IMR-90 (cell line): ENCODE measurements at regions not wholly inside any gene's neighbourhood (a gene's known extent, or its start where the extent isn't known, plus 50 kb on each side); places are given as distances from the start of the nearest gene placed in this dataset.

Experiments
- ATAC-seq: fragments of 200-7000 bp; cut with Tn5 transposase; 2 replicates; pipeline ENCODE4 v1.9.1; 2020; ENCODE audit warnings: low read depth, mild to moderate bottlenecking, moderate library complexity
- BruUV-seq: library from RNA; stranded (reverse); fragments of 400-500 nt; replicated peaks from 2 replicates; lab custom pipeline; 2021; lab: Mats Ljungman, UMichigan
- CTCF ChIA-PET: fragments of 300-600 bp; formaldehyde crosslinking; extraction: SDS; loops from one replicate; lab custom pipeline; 2021; ENCODE audit warnings: antibody characterized with exemption; lab: Yijun Ruan, JAX
- POLR2A ChIA-PET: fragments of 300-600 bp; sonication (Branson Sonifier 250); formaldehyde crosslinking; loops from one replicate; lab custom pipeline; 2022; ENCODE audit warnings: antibody characterized with exemption; ENCODE audit not compliant: unreplicated experiment; lab: Charles Lee
- DNase-seq: peaks from one replicate; pipeline ENCODE4 v3.0.0; 2013
- H2AFZ ChIP-seq: replicated peaks from 2 replicates; pipeline ENCODE3; 2013; ENCODE audit warnings: low read length, mild to moderate bottlenecking; ENCODE audit not compliant: poor library complexity
- H2AK5ac ChIP-seq: 2 replicates; pipeline ENCODE4 v1.6.1; 2013; ENCODE audit warnings: low read depth, low read length, inconsistent platforms
- H2AK9ac ChIP-seq: replicated peaks from 2 replicates; pipeline ENCODE3; 2013; ENCODE audit warnings: mild to moderate bottlenecking, low read depth, low read length, moderate library complexity; ENCODE audit not compliant: poor library complexity
- H2BK120ac ChIP-seq: 2 replicates; pipeline ENCODE4 v1.6.1; 2013; ENCODE audit warnings: low read depth, low read length, inconsistent platforms
- H2BK15ac ChIP-seq: 3 replicates; pipeline ENCODE4 v1.6.1; 2013; ENCODE audit warnings: low read depth, low read length, inconsistent platforms
- H2BK20ac ChIP-seq: 2 replicates; pipeline ENCODE4 v1.6.1; 2013; ENCODE audit warnings: low read depth, mild to moderate bottlenecking, inconsistent platforms, low read length, moderate library complexity
- H2BK5ac ChIP-seq: 2 replicates; pipeline ENCODE4 v1.6.1; 2013; ENCODE audit warnings: mild to moderate bottlenecking, low read depth, low read length, inconsistent platforms; ENCODE audit not compliant: poor library complexity, severe bottlenecking
- H3K14ac ChIP-seq: replicated peaks from 2 replicates; pipeline ENCODE4 v1.6.1; 2013; ENCODE audit warnings: low read depth, low read length, inconsistent platforms
- H3K18ac ChIP-seq: 2 replicates; pipeline ENCODE4 v1.6.1; 2013; ENCODE audit warnings: low read depth, low read length, control low read depth
- H3K23ac ChIP-seq: 2 replicates; pipeline ENCODE4 v1.6.1; 2013; ENCODE audit warnings: low read depth, low read length, inconsistent platforms
- H3K27ac ChIP-seq: 2 replicates; pipeline ENCODE4 v1.5.1; 2013; ENCODE audit warnings: mild to moderate bottlenecking, control low read depth, low read length; ENCODE audit not compliant: insufficient read depth
- H3K27me3 ChIP-seq: 2 replicates; pipeline ENCODE4 v1.6.1; 2013; ENCODE audit warnings: low read length; ENCODE audit not compliant: control insufficient read depth, insufficient read depth
- H3K36me3 ChIP-seq: 2 replicates; pipeline ENCODE4 v1.6.1; 2013; ENCODE audit warnings: low read length, mixed read lengths; ENCODE audit not compliant: control insufficient read depth, insufficient read depth
- H3K4ac ChIP-seq: 2 replicates; pipeline ENCODE4 v1.6.1; 2013; ENCODE audit warnings: low read depth, low read length, inconsistent platforms
- H3K4me1 ChIP-seq: 2 replicates; pipeline ENCODE4 v1.6.1; 2013; ENCODE audit warnings: low read length, mixed read lengths; ENCODE audit not compliant: control insufficient read depth, insufficient read depth
- H3K4me2 ChIP-seq: 2 replicates; pipeline ENCODE4 v1.6.1; 2013; ENCODE audit warnings: low read depth, mild to moderate bottlenecking, control low read depth, low read length, moderate library complexity
- H3K4me3 ChIP-seq: 2 replicates; pipeline ENCODE4 v1.5.1; 2013; ENCODE audit warnings: low read depth, mild to moderate bottlenecking, control low read depth, low read length, moderate library complexity; ENCODE audit not compliant: insufficient read depth
- H3K56ac ChIP-seq: 2 replicates; pipeline ENCODE4 v1.6.1; 2013; ENCODE audit warnings: low read length, inconsistent platforms; ENCODE audit not compliant: insufficient read depth; ENCODE audit errors: extremely low read depth
- H3K79me1 ChIP-seq, 2 experiments: 2 replicates each; pipeline ENCODE4 v1.6.1; 2013; ENCODE audit warnings: low read length in 2 of 2, inconsistent platforms in 1 of 2, low read depth in 1 of 2
- H3K9ac ChIP-seq: 2 replicates; pipeline ENCODE4 v1.6.1; 2013; ENCODE audit warnings: low read depth, low read length, control low read depth
- H3K9me1 ChIP-seq: 2 replicates; pipeline ENCODE4 v1.6.1; 2013; ENCODE audit warnings: low read length, inconsistent platforms; ENCODE audit not compliant: insufficient read depth
- H3K9me3 ChIP-seq: 2 replicates; pipeline ENCODE4 v1.6.1; 2013; ENCODE audit warnings: low read length; ENCODE audit not compliant: control insufficient read depth, insufficient read depth
- H4K20me1 ChIP-seq: 2 replicates; pipeline ENCODE4 v1.6.1; 2013; ENCODE audit warnings: low read length, inconsistent platforms; ENCODE audit not compliant: insufficient read depth
- H4K5ac ChIP-seq: 2 replicates; pipeline ENCODE4 v1.6.1; 2013; ENCODE audit warnings: mild to moderate bottlenecking, low read depth, low read length, control low read depth
- H4K8ac ChIP-seq, 2 experiments: 2 replicates each; pipeline ENCODE4 v1.6.1; 2013; ENCODE audit warnings: low read depth in 2 of 2, low read length in 2 of 2, control low read depth in 1 of 2, inconsistent platforms in 1 of 2
- H4K91ac ChIP-seq: 2 replicates; pipeline ENCODE4 v1.6.1; 2013; ENCODE audit warnings: low read depth, low read length, inconsistent platforms; ENCODE audit not compliant: insufficient read depth
- CEBPB ChIP-seq: IDR thresholded peaks from 2 replicates; pipeline ENCODE4 v1.6.1; 2012; ENCODE audit warnings: low read depth, low read length, improper control_type of control experiment
- FOS ChIP-seq: fragments of 150-350 bp; IDR thresholded peaks from 2 replicates; pipeline ENCODE4 v1.6.1; 2016; ENCODE audit warnings: low read depth, low read length
- MAZ ChIP-seq: IDR thresholded peaks from 2 replicates; pipeline ENCODE4 v1.6.1; 2012; ENCODE audit warnings: low read depth, mild to moderate bottlenecking, low read length, improper control_type of control experiment, moderate library complexity, borderline replicate concordance
- MXI1 ChIP-seq: IDR thresholded peaks from 2 replicates; pipeline ENCODE4 v1.6.1; 2012; ENCODE audit warnings: low read depth, mild to moderate bottlenecking, low read length, moderate library complexity, borderline replicate concordance
- POLR2A ChIP-seq: IDR thresholded peaks from 2 replicates; pipeline ENCODE4 v1.6.1; 2012; ENCODE audit warnings: mild to moderate bottlenecking, low read depth, low read length
- RAD21 ChIP-seq: IDR thresholded peaks from 2 replicates; pipeline ENCODE4 v1.6.1; 2012; ENCODE audit warnings: low read length, improper control_type of control experiment
- RFX5 ChIP-seq: IDR thresholded peaks from 2 replicates; pipeline ENCODE4 v1.8.0; 2012; ENCODE audit warnings: low read depth, mild to moderate bottlenecking, low read length, moderate library complexity
- WGBS, 2 experiments: methylation state at CpG; one replicate each; pipeline versions ENCODE4 v1.1.5 to v1.1.7; 2013; ENCODE audit warnings: missing lambda C conversion rate in 2 of 2; ENCODE audit not compliant: insufficient read length in 1 of 2; ENCODE audit errors: extremely low coverage in 2 of 2; 5-methylcytosine and 5-hydroxymethylcytosine counted together
- dilution Hi-C: fragments of 300-500 bp; cut with HindIII; formaldehyde crosslinking; loops from one replicate; pipeline ENCODE4 v1.14.3; 2018; ENCODE audit warnings: low sequenced_read_pairs; ENCODE audit not compliant: unreplicated experiment
- in situ Hi-C: fragments of 300-500 bp; cut with MboI; formaldehyde crosslinking; loops from 3 replicates; pipeline ENCODE4 v1.14.3; 2019; ENCODE audit warnings: low sequenced_read_pairs, inconsistent platforms, mixed read lengths
- intact Hi-C: fragments of 100-400 bp; cut with micrococcal nuclease; formaldehyde crosslinking; loops from 2 replicates; pipeline ENCODE4 v1.10.0; 2022
- TF ChIP-seq, protein P1 (sequence below): conservative IDR thresholded peaks from 2 replicates; pipeline ENCODE4 v1.5.1; 2012; ENCODE audit warnings: mild to moderate bottlenecking, low read depth, low read length, improper control_type of control experiment
- TF ChIP-seq, protein P2 (sequence below): fragments of 150-350 bp; IDR thresholded peaks from 2 replicates; pipeline ENCODE4 v1.6.1; 2017; ENCODE audit warnings: mild to moderate bottlenecking, antibody characterized with exemption, low read length, low read depth

DNA sequence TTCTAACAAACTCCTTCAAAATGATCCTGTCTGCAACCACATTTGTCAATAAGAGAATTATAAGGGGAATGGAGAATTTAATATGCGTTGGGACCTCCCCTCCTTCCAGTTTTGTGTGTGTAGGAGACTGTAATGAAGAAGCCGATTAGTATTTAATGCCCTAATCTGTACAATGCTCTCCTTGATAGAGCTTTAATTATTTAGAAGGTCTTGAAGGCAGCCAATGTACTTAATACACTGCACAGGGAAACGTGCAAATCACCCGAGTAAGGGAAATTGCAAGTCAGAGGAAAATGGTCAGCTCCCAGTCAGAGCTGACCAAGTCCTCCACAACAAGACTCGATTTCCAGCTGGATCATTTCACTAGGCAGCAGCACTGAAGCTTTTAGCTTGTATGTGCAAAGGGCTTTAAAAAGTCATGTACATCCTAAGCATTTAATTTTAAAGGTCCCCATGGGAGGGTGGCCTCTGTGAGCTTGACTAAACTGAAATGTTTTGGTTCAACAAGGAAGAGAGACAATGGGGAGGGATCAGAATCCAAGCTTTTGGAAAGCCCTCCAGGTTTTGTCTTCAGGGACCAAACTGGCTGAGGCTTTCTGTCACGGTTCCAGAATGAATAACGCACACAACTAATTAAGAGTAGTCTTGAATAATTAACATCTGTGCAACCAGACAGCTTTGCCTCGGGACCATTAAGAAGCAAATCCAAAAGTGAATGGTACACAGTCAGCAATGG is 159.8 kb upstream of the MITF start:
- Histone ChIP-seq H3K27me3 (no peaks in the 10 kb centered on the region; the same call in 1 of the 2 replicates), H3K18ac (no peak overlapping the region), H3K79me1 (no peaks in the 10 kb centered on the region), H3K4ac (no peak overlapping the region), H3K36me3 (no peaks in the 10 kb centered on the region), H3K9me1 (no peaks in the 10 kb centered on the region), H3K56ac (no peak overlapping the region), H3K9ac (no peak overlapping the region), H4K8ac (no peak overlapping the region), H4K5ac (no peak overlapping the region), H3K4me3 (no peak overlapping the region), H2BK5ac (no peak overlapping the region), H2AFZ (no peak overlapping the region), H3K23ac (no peak overlapping the region), H2BK20ac (no peak overlapping the region), H2BK120ac (no peak overlapping the region), H2BK15ac (no peak overlapping the region), H3K14ac (no peak overlapping the region), H3K4me1 (no peaks in the 10 kb centered on the region), H4K20me1 (no peaks in the 10 kb centered on the region), H4K91ac (no peak overlapping the region), H3K4me2 (no peak overlapping the region), H2AK9ac (no peak overlapping the region), H3K9me3 (no peaks in the 10 kb centered on the region), H3K27ac (no peak overlapping the region), H2AK5ac (no peak overlapping the region)
- ChIA-PET POLR2A (no interaction called here), CTCF (interaction anchor here (0.6 kb wide), 1 partner anchor 22 kb away, joined by 3 read pairs; no protein-coding TSS in a partner anchor)
- no peak for DNase-seq
- no CpG with 5 or more reads among the region's 8 CpGs for WGBS, 2 experiments
- no peak for ATAC-seq
- intact Hi-C loops (no loop called here), in situ Hi-C loops (no loop called here), dilution Hi-C loops (no loop called here)
- BruUV-seq, result no TSS peak
- TF ChIP-seq MXI1, result no peak
- no peak for TF ChIP-seq RAD21
- TF ChIP-seq RFX5, result no peak
- no peak for TF ChIP-seq MAZ
- TF ChIP-seq, protein P1, sequence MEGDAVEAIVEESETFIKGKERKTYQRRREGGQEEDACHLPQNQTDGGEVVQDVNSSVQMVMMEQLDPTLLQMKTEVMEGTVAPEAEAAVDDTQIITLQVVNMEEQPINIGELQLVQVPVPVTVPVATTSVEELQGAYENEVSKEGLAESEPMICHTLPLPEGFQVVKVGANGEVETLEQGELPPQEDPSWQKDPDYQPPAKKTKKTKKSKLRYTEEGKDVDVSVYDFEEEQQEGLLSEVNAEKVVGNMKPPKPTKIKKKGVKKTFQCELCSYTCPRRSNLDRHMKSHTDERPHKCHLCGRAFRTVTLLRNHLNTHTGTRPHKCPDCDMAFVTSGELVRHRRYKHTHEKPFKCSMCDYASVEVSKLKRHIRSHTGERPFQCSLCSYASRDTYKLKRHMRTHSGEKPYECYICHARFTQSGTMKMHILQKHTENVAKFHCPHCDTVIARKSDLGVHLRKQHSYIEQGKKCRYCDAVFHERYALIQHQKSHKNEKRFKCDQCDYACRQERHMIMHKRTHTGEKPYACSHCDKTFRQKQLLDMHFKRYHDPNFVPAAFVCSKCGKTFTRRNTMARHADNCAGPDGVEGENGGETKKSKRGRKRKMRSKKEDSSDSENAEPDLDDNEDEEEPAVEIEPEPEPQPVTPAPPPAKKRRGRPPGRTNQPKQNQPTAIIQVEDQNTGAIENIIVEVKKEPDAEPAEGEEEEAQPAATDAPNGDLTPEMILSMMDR, result no peak
- TF ChIP-seq FOS, result no peak
- TF ChIP-seq, protein P2, sequence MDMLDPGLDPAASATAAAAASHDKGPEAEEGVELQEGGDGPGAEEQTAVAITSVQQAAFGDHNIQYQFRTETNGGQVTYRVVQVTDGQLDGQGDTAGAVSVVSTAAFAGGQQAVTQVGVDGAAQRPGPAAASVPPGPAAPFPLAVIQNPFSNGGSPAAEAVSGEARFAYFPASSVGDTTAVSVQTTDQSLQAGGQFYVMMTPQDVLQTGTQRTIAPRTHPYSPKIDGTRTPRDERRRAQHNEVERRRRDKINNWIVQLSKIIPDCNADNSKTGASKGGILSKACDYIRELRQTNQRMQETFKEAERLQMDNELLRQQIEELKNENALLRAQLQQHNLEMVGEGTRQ, result no peak
- no peak for TF ChIP-seq POLR2A
- TF ChIP-seq CEBPB, result no peak
